Tibial nerve (tissue), 4 donors: ENCODE measurements at regions not wholly inside any gene's neighbourhood (a gene's known extent, or its start where the extent isn't known, plus 50 kb on each side); places are given as distances from the start of the nearest gene placed in this dataset.

Experiments used
- DNase-seq, 2 donors: peaks; one replicate each; pipeline ENCODE4 v3.0.0-alpha.2; 2019; ENCODE audit warnings: low spot score in 2 of 2
- H3K27ac ChIP-seq, 4 donors: fragments of 200-600 bp; sonication (generic) in 3 of 4; one replicate each; pipeline ENCODE4 v1.5.1; 2017 to 2019; ENCODE audit warnings: mild to moderate bottlenecking in 1 of 4
- H3K27me3 ChIP-seq, 2 donors: fragments of 200-600 bp; sonication (generic) in 1 of 2; one replicate each; pipeline versions ENCODE4 v1.5.1 to v1.6.0; 2017 to 2019
- H3K36me3 ChIP-seq, 3 donors: fragments of 200-600 bp; sonication (generic); one replicate each; pipeline ENCODE4 v1.5.1; 2018 to 2019
- H3K4me1 ChIP-seq, 4 donors: fragments of 200-600 bp; sonication (generic) in 3 of 4; one replicate each; pipeline ENCODE4 v1.5.1; 2017 to 2019
- H3K4me3 ChIP-seq, 4 donors: fragments of 200-600 bp; sonication (generic) in 3 of 4; one replicate each; pipeline ENCODE4 v1.5.1; 2017 to 2019; ENCODE audit warnings: mild to moderate bottlenecking in 1 of 4, moderate library complexity in 1 of 4
- H3K9me3 ChIP-seq, 4 donors: fragments of 200-600 bp; sonication (generic) in 3 of 4; one replicate each; pipeline ENCODE4 v1.5.1; 2017 to 2019
- EP300 ChIP-seq, 2 donors: sonication (generic); formaldehyde crosslinking; IDR thresholded peaks; one replicate each; pipeline ENCODE4 v1.6.1; 2017; ENCODE audit warnings: antibody characterized with exemption in 2 of 2, mild to moderate bottlenecking in 1 of 2
- POLR2A ChIP-seq, 2 donors: fragments of 450-650 bp; IDR thresholded peaks; one replicate each; pipeline ENCODE4 v1.6.1; 2017; ENCODE audit warnings: antibody characterized with exemption in 2 of 2, mild to moderate bottlenecking in 2 of 2, moderate library complexity in 2 of 2
- WGBS, 2 donors: methylation state at CpG; one replicate each; pipeline ENCODE4 v1.1.5; 2018; 5-methylcytosine and 5-hydroxymethylcytosine counted together
- TF ChIP-seq, protein P1 (sequence below), 5 experiments: fragments of 200-600 bp in 3 of 5; fragments of 450-650 bp in 2 of 5; sonication (generic) in 3 of 5; IDR thresholded peaks; one replicate each; pipeline ENCODE4 v1.5.1; 2016 to 2019; ENCODE audit warnings: antibody characterized with exemption in 5 of 5, mild to moderate bottlenecking in 3 of 5, moderate library complexity in 2 of 5

DNA sequence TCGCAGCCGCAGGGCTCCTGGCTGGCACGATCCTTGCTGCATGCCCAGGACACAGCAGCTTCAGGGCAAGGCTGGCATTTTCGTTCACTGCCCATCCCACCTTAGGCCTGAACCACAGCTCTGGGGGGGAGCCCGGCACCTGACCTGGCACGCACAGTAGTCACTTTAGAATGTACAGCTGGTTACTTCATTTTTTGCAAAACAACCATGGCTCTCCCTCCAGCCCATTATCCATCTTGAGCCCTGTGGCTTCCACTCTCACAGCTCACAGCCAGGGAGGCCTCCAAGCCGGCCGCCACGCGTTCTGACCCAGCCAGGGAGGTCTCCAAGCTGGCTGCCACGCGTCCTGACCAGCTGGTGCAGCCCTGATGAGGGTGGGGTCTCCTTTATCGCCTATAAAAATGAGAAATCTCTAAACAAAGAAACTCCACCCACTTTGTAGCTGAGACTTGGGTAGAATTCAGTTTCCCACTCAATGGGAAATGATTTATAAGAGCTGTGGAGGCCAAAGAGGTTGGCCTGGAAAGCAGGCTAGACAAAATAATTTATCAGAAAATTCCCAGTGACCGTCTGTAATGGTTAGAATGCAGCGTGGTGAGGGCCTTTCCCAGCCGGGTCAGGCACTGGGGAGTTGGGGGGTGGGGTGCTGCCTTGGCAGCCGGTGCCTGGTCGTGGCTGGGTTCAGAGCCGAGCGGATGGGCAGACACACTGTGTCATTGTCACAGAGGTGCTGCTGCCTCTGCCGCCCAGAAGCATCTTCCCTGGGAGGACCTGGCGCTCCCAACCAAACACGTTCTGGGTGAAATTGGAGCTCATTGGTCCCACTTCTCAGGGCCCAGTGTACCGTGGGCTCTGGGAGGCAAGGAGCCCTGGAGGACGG, 54.6 kb upstream of the ACTRT2 start:
- Histone ChIP-seq H3K27ac (peak overlapping the region in 2 of 4 donors; percentile 26 to 83), H3K9me3 (no peaks in the 10 kb centered on the region), H3K27me3 (no peaks in the 10 kb centered on the region), H3K4me1 (peaks cover 0 to 31% (median 6%) of the 10 kb centered on the region in 4 donors), H3K4me3 (no peak overlapping the region), H3K36me3 (no peaks in the 10 kb centered on the region)
- TF ChIP-seq EP300 (IDR thresholded peaks at IDR 0.05) (no peak), POLR2A (IDR thresholded peaks at IDR 0.05) (no peak)
- TF ChIP-seq, protein P1, sequence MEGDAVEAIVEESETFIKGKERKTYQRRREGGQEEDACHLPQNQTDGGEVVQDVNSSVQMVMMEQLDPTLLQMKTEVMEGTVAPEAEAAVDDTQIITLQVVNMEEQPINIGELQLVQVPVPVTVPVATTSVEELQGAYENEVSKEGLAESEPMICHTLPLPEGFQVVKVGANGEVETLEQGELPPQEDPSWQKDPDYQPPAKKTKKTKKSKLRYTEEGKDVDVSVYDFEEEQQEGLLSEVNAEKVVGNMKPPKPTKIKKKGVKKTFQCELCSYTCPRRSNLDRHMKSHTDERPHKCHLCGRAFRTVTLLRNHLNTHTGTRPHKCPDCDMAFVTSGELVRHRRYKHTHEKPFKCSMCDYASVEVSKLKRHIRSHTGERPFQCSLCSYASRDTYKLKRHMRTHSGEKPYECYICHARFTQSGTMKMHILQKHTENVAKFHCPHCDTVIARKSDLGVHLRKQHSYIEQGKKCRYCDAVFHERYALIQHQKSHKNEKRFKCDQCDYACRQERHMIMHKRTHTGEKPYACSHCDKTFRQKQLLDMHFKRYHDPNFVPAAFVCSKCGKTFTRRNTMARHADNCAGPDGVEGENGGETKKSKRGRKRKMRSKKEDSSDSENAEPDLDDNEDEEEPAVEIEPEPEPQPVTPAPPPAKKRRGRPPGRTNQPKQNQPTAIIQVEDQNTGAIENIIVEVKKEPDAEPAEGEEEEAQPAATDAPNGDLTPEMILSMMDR (IDR thresholded peaks at IDR 0.05), result no peak
- no peak for DNase-seq
- 61% methylated on average over 23 to 25 of the region's 25 CpGs for WGBS, 2 donors

DNA sequence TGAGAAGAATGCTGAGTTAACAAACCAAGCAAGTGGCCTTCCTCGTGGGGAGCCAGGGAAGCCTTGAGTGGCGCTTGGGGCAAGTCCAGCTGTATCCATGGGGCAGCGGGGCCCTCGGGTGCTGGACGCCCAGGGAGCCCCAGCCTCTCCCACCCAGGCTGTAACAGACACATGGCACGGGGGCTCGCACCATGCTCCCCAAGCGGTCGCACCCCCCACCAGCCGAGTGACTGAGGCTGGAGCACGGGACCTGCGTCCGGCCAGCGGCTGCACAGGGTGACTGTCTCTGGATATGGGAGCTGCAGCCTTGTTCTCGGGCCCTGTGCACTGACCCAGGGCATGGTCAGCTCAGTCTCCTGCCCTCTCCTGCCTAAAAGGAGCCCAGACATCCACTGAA, 53.9 kb upstream of the ACTRT2 start:
- no peak for TF ChIP-seq EP300 (IDR thresholded peaks at IDR 0.05)
- TF ChIP-seq, protein P1 (IDR thresholded peaks at IDR 0.05), result no peak
- no peak for TF ChIP-seq POLR2A (IDR thresholded peaks at IDR 0.05)
- H3K36me3 ChIP-seq, result no peaks in the 10 kb centered on the region
- H3K27me3 ChIP-seq, result no peaks in the 10 kb centered on the region
- DNase-seq, result no peak
- H3K4me1 ChIP-seq, result peaks cover 0 to 31% (median 6%) of the 10 kb centered on the region in 4 donors
- no peaks in the 10 kb centered on the region for H3K9me3 ChIP-seq
- H3K27ac ChIP-seq, result peak overlapping the region in 2 of 4 donors; percentile 26 to 83
- 65 to 74% methylated on average over 5 to 15 of the region's 15 CpGs for WGBS, 2 donors
- no peak overlapping the region for H3K4me3 ChIP-seq

DNA sequence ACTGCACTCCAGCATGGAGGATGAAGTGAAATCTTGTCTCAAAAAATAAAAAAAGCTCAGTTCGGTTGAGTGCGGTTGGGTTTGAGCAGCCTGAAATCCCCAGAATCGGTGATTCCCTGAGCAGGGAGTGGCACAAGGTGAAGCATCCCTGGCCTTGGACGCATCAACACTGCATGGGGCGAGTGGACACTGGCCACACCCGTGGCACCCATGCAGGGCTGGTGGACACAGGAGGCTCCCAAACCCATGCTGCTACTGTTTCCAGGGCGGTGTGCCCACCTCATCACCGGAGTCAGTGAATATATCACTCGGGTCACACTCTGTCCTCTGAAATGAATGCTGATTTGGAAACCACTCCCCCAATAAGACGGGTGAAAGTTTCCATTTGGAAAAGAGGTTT, 53.4 kb upstream of the ACTRT2 start:
- 58% methylated on average over 10 of the region's 10 CpGs for WGBS, 2 donors
- H3K27me3 ChIP-seq, result peaks cover 0 to 4% of the 10 kb centered on the region in 2 donors
- no peak overlapping the region for H3K4me3 ChIP-seq
- H3K4me1 ChIP-seq, result peaks cover 0 to 31% (median 6%) of the 10 kb centered on the region in 4 donors
- no peak for DNase-seq
- H3K9me3 ChIP-seq, result no peaks in the 10 kb centered on the region
- no peaks in the 10 kb centered on the region for H3K36me3 ChIP-seq
- TF ChIP-seq, protein P1 (IDR thresholded peaks at IDR 0.05), result no peak
- TF ChIP-seq EP300 (IDR thresholded peaks at IDR 0.05) (no peak), POLR2A (IDR thresholded peaks at IDR 0.05) (no peak)
- H3K27ac ChIP-seq, result peak overlapping the region; percentile 26 to 89 (median 78)

DNA sequence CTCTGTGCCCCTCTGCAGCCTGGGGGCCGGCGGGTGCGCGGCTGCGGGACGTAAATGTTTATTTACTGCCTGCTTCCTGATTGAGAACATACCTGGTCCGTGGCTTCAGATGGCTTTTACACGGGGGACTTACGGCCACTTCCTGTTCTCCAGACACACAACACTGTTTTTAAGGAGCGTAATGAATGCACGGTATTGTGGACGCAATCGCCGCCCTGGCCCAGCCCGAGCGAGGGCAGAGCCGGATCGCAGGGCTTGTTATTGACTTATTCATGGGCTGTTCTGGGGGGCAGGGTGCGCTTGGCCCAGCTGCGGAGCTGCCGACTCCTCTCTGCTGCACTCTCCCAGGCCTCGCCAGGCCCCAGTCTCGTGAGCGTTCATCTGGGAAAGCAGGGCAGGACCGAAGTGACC, 52.8 kb upstream of the ACTRT2 start:
- WGBS, 2 donors, result 15 to 22% methylated on average over 24 to 25 of the region's 25 CpGs
- TF ChIP-seq POLR2A (IDR thresholded peaks at IDR 0.05), result no peak
- peak in 1 of 2 donors; percentile 45 for TF ChIP-seq EP300 (IDR thresholded peaks at IDR 0.05)
- no peak for DNase-seq
- H3K27me3 ChIP-seq, result peaks cover 0 to 5% of the 10 kb centered on the region in 2 donors
- peak overlapping the region; percentile 41 to 89 (median 78) for H3K27ac ChIP-seq
- H3K4me3 ChIP-seq, result no peak overlapping the region
- H3K4me1 ChIP-seq, result peaks cover 0 to 31% (median 6%) of the 10 kb centered on the region in 4 donors
- no peaks in the 10 kb centered on the region for H3K9me3 ChIP-seq
- H3K36me3 ChIP-seq, result no peaks in the 10 kb centered on the region

DNA sequence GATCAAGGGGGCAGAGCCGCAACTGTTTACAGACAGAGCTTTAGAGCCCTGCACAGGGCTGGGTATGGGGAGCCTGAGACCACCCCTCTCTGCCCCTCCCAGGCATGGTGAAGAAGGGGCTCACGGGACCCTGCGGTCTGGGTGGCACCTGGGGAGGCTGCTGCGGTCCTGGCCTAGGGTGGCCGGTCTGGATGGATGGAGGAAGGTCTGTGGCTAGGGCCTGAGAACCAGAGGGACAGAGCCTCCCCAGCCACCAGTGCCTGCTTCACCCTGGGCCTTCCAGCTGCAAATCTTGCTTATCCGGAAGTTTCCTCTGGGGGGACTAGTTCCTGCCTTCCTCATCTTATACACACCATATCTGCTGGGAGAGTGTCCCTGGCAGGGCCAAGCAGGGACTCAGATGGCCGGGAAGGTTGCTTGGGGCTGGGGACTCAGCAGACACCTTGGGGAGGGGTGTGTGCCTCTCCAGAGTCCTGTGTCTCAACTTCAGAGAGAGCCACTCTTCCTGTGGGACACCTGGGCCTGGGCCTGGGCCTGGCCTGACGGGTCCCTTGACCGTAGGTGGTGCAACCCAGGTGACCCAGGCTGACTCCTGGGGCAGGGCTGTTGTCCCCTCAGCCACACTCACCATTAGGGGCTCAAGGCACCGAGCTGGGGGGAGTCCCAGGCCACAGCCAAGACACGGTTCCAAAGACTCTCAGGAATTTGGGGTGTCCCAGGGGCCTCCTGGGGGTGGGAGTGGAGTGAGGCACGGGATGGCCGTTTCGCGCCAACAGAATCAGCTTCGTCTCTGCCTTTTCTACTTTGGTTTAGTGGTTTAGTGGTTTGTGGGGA, 52.0 kb upstream of the ACTRT2 start:
- WGBS, 2 donors, result 61 to 73% methylated on average over 12 to 14 of the region's 16 CpGs
- Histone ChIP-seq H3K36me3 (no peaks in the 10 kb centered on the region), H3K27me3 (peaks cover 0 to 5% of the 10 kb centered on the region in 2 donors), H3K4me1 (peaks cover 0 to 31% (median 6%) of the 10 kb centered on the region in 4 donors), H3K4me3 (no peak overlapping the region), H3K27ac (peak overlapping the region; percentile 41 to 89 (median 78)), H3K9me3 (no peaks in the 10 kb centered on the region)
- no peak for TF ChIP-seq POLR2A (IDR thresholded peaks at IDR 0.05)
- TF ChIP-seq EP300 (IDR thresholded peaks at IDR 0.05), result no peak
- TF ChIP-seq, protein P1 (IDR thresholded peaks at IDR 0.05), result no peak
- DNase-seq, result no peak
